ENCODE measurements at regions not wholly inside any gene's neighbourhood (a gene's known extent, or its start where the extent isn't known, plus 50 kb on each side); places are given as distances from the start of the nearest gene placed in this dataset.

DNA sequence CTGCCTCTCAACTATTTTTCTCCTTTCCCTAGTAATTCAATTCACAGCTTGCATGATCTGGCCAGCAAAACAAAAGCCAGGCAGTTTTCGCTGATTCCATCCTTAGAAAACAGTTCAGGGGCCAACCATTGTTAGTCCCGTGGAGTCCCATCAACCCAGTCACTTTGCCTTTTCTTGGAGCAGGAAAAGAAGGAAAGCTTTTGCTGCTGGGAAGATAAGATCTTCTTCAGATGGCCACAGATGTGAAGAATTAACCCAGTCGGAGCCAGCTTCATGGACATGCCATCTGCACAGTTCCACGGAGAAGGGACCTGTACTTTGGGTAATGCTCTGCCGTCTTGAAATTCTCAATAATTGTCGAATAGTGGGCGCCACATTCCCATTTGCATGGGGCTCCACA lies 76.9 kb upstream of the TSHZ2 start:
- Histone ChIP-seq H3K27ac (no peak overlapping the region), H3K4me3 (ENCODE audit: low read depth, low read length) (no peak overlapping the region), H3K36me3 (replicated peaks) (no peaks in the 10 kb centered on the region), H3K27me3 (replicated peaks) (no peaks in the 10 kb centered on the region)
- no peak for DNase-seq
- in situ Hi-C loops (cut with HindIII; ENCODE audit: low pct_ligation_motif_present, low sequenced_read_pairs) = no loop called here
- TF ChIP-seq, protein P1, sequence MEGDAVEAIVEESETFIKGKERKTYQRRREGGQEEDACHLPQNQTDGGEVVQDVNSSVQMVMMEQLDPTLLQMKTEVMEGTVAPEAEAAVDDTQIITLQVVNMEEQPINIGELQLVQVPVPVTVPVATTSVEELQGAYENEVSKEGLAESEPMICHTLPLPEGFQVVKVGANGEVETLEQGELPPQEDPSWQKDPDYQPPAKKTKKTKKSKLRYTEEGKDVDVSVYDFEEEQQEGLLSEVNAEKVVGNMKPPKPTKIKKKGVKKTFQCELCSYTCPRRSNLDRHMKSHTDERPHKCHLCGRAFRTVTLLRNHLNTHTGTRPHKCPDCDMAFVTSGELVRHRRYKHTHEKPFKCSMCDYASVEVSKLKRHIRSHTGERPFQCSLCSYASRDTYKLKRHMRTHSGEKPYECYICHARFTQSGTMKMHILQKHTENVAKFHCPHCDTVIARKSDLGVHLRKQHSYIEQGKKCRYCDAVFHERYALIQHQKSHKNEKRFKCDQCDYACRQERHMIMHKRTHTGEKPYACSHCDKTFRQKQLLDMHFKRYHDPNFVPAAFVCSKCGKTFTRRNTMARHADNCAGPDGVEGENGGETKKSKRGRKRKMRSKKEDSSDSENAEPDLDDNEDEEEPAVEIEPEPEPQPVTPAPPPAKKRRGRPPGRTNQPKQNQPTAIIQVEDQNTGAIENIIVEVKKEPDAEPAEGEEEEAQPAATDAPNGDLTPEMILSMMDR (IDR thresholded peaks at IDR 0.05; ENCODE audit: low read depth, low read length, missing control alignments) = no peak

DNA sequence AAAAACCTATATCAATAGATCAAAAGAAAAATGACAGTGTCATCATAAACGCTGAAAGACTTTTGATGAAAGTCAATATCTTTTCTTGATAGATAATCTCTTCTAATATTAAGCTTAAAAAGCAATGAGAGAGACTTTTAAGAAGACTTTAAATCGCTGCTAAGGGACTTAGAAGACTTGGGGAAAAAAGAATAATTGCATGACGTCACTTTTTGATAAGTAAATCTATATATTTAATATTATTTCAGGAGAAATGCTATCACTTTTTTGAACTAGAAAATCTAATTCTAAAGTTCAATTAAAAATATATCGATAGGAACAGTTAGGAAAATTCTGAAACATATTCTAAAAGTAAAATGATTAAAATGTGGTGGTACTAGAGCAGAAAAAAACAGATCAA lies 78.7 kb upstream of the TSHZ2 start:
- H3K27ac ChIP-seq = no peak overlapping the region
- TF ChIP-seq, protein P1 (IDR thresholded peaks at IDR 0.05; ENCODE audit: low read depth, low read length, missing control alignments) = no peak
- in situ Hi-C loops (cut with HindIII; ENCODE audit: low pct_ligation_motif_present, low sequenced_read_pairs) = no loop called here

DNA sequence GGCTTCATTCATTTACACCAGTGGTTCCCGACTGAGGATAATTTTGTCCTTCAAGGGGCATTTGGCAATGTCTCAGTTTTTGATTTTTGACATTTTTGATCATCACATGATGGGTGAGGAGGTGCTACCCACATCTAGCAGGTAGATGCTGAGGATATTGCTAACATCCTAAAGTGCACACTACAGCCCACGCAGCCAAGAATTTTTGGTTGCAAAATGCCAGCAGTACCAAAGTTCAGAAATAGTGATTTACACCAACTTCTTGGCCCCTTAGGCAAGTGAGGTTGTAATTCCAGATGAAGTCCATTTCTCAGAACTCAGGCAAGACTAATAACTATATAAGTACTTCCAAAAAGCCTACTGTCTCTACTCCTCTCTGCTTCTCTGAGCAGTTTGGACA lies 80.1 kb upstream of the TSHZ2 start:
- no peak for DNase-seq
- Histone ChIP-seq H3K27ac (no peak overlapping the region), H3K36me3 (replicated peaks) (no peaks in the 10 kb centered on the region), H3K4me3 (ENCODE audit: low read depth, low read length) (no peak overlapping the region), H3K27me3 (replicated peaks) (no peaks in the 10 kb centered on the region)
- in situ Hi-C loops (cut with HindIII; ENCODE audit: low pct_ligation_motif_present, low sequenced_read_pairs) = no loop called here
- TF ChIP-seq, protein P1 (IDR thresholded peaks at IDR 0.05; ENCODE audit: low read depth, low read length, missing control alignments) = no peak

More for the DNA sequence above, 78.7 kb upstream of the TSHZ2 start:
- no peaks in the 10 kb centered on the region for H3K27me3 ChIP-seq (replicated peaks)
- DNase-seq = no peak
- no peak overlapping the region for H3K4me3 ChIP-seq (ENCODE audit: low read depth, low read length)
- no peaks in the 10 kb centered on the region for H3K36me3 ChIP-seq (replicated peaks)

DNA sequence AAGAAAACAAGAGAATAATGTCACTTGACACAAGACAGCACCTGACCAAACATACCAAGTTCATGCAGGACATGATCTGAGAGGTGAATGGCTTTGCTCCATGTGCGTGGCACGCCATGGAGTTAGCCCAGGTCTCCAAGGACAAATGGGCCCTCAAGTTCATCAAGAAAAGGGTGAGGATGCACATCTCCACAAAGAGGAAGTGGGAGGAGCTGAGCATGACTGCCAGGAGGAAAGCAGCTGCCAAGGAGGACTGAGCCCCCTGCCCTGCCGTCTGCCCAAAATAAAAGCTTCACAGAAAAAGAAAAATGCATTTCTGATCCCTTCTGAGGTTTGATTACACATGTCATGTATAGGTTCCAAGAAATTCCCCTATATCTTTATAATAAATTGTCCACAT lies 82.0 kb upstream of the TSHZ2 start:
- in situ Hi-C loops (cut with HindIII; ENCODE audit: low pct_ligation_motif_present, low sequenced_read_pairs) = no loop called here
- Histone ChIP-seq H3K27me3 (replicated peaks) (no peaks in the 10 kb centered on the region), H3K4me3 (ENCODE audit: low read depth, low read length) (no peak overlapping the region), H3K36me3 (replicated peaks) (no peaks in the 10 kb centered on the region), H3K27ac (no peak overlapping the region)
- no peak for DNase-seq
- TF ChIP-seq, protein P1 (IDR thresholded peaks at IDR 0.05; ENCODE audit: low read depth, low read length, missing control alignments) = no peak

DNA sequence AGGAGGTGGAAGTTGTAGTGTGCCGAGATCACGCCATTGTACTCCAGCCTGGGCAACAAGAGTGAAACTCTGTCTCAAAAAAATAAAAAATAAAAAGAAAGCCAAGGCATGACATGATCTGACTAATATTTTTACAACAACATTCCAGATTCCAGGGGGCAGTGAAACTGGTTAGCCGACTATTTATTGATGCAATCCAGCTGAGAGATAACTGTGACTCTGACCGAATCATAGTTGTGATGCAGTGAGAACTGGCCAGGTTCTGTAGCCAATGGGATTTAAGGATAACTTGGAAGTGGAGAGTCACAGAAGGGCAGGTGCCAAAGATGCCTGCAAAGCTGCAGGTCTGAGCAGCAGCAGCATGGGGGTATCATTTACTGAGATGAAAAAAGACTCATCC lies 82.9 kb upstream of the TSHZ2 start:
- H3K27ac ChIP-seq = no peak overlapping the region

DNA sequence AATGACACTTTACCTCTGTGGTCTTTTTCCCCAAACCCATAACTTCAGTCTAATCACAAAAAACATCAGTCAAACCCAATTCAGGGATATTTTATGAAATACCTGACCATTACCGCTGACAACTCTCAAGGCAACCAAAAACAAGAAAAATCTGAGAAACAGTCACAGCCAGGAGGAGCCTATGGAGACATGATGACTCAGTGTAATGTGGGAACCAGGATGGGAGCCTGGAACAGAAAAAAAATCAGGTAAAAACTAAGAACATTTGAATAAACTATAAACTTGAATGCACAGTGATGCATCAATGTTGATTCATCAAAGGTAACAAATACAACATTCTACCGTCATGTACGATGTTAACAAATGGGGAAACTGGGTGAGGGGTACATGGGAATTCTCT lies 84.1 kb upstream of the TSHZ2 start:
- no peak overlapping the region for H3K4me3 ChIP-seq (ENCODE audit: low read depth, low read length)
- TF ChIP-seq, protein P1 (IDR thresholded peaks at IDR 0.05; ENCODE audit: low read depth, low read length, missing control alignments) = no peak
- in situ Hi-C loops (cut with HindIII; ENCODE audit: low pct_ligation_motif_present, low sequenced_read_pairs) = no loop called here
- no peak overlapping the region for H3K27ac ChIP-seq
- no peaks in the 10 kb centered on the region for H3K27me3 ChIP-seq (replicated peaks)
- DNase-seq = no peak
- H3K36me3 ChIP-seq (replicated peaks) = no peaks in the 10 kb centered on the region

More for the DNA sequence above, 82.9 kb upstream of the TSHZ2 start:
- in situ Hi-C loops (cut with HindIII; ENCODE audit: low pct_ligation_motif_present, low sequenced_read_pairs) = no loop called here
- H3K27me3 ChIP-seq (replicated peaks) = no peaks in the 10 kb centered on the region
- no peaks in the 10 kb centered on the region for H3K36me3 ChIP-seq (replicated peaks)
- TF ChIP-seq, protein P1 (IDR thresholded peaks at IDR 0.05; ENCODE audit: low read depth, low read length, missing control alignments) = no peak
- no peak overlapping the region for H3K4me3 ChIP-seq (ENCODE audit: low read depth, low read length)
- DNase-seq = no peak

All from brain microvascular endothelial cell (primary cell).